Transverse colon (tissue), 4 donors: ENCODE measurements at regions not wholly inside any gene's neighbourhood (a gene's known extent, or its start where the extent isn't known, plus 50 kb on each side); places are given as distances from the start of the nearest gene placed in this dataset.
"Not testable (repeated sequence)": the region's sequence is repeated elsewhere in the genome, so short reads cannot be mapped to it uniquely, and the experiment has no call there.

Source experiments
- DNase-seq: peaks from one replicate; pipeline ENCODE4 v3.0.0-alpha.2; 2019
- H3K27ac ChIP-seq, 4 donors: fragments of 200-600 bp; sonication (generic); 2 replicates each; pipeline ENCODE4 v1.5.1; 2016 to 2018; ENCODE audit warnings: inconsistent platforms in 4 of 4
- H3K27me3 ChIP-seq: fragments of 200-600 bp; sonication (generic); 2 replicates; pipeline ENCODE4 v1.5.1; 2017; ENCODE audit warnings: inconsistent platforms
- H3K36me3 ChIP-seq, 4 donors: fragments of 200-600 bp; sonication (generic); 2 replicates each; pipeline ENCODE4 v1.5.1; 2017 to 2019; ENCODE audit warnings: inconsistent platforms in 4 of 4
- H3K4me1 ChIP-seq, 4 donors: fragments of 200-600 bp; sonication (generic); 2 replicates each; pipeline ENCODE4 v1.5.1; 2017 to 2020; ENCODE audit warnings: inconsistent platforms in 4 of 4
- H3K4me3 ChIP-seq, 4 donors: fragments of 200-600 bp; sonication (generic); 1 replicate in 1 of 4; 2 replicates in 3 of 4; pipeline versions ENCODE4 v1.5.1 to v1.6.1; 2017 to 2019; ENCODE audit warnings: inconsistent platforms in 4 of 4
- H3K9me3 ChIP-seq, 2 donors: fragments of 200-600 bp; sonication (generic); 2 replicates each; pipeline ENCODE4 v1.5.1; 2017 to 2019; ENCODE audit warnings: inconsistent platforms in 2 of 2
- CTCF ChIP-seq, 5 experiments: fragments of 200-600 bp in 3 of 5; fragments of 450-650 bp in 2 of 5; sonication (generic) in 3 of 5; IDR thresholded peaks; 1 replicate in 2 of 5; 2 replicates in 3 of 5; pipeline ENCODE4 v1.5.1; 2016 to 2017; ENCODE audit warnings: antibody characterized with exemption in 5 of 5, inconsistent platforms in 3 of 5, mild to moderate bottlenecking in 2 of 5, moderate library complexity in 1 of 5
- EP300 ChIP-seq: sonication (generic); formaldehyde crosslinking; IDR thresholded peaks from one replicate; pipeline ENCODE4 v1.6.1; 2017; ENCODE audit warnings: antibody characterized with exemption, low read depth
- POLR2A ChIP-seq: fragments of 450-650 bp; IDR thresholded peaks from one replicate; pipeline ENCODE4 v1.6.1; 2016; ENCODE audit warnings: antibody characterized with exemption, mild to moderate bottlenecking, moderate library complexity
- POLR2AphosphoS5 ChIP-seq, 3 donors: sonication (generic); formaldehyde crosslinking; IDR thresholded peaks; one replicate each; pipeline ENCODE4 v1.6.1; 2016; ENCODE audit warnings: antibody characterized with exemption in 3 of 3
- WGBS, 2 donors: methylation state at CpG; one replicate each; pipeline ENCODE4 v1.1.5; 2018; ENCODE audit warnings: low coverage in 1 of 2; 5-methylcytosine and 5-hydroxymethylcytosine counted together
- in situ Hi-C, 4 donors: fragments of 200-750 bp; cut with MboI; loops; one replicate each; pipeline versions ENCODE4 v1.15.0 to v1.15.1; 2017; ENCODE audit warnings: low sequenced_read_pairs in 3 of 4, low pct_ligation_motif_present in 1 of 4, low pct_unique_long_range_greater_than_20kb in 1 of 4
- intact Hi-C: fragments of 100-400 bp; cut with DNase I; formaldehyde crosslinking; loops from one replicate; pipeline ENCODE4 v1.15.1; 2023; ENCODE audit warnings: low total_unique reads

DNA sequence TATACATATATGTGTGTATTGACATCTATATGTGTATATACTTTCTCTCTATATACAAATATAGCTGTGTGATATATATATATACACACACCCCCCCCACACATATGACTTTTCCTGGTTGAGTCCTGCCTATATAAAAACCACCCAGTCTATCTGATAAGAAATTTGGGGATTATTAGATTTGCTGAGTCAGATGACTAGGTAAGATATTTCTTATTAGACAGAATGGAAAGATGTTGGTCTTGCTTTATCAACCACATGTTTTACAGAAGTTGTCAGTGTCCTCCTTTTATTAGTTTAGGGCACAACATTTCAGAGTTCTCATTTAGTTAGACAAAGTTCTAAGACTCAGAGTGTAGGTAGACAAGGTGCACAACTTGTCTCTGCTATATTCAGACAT is 953.3 kb downstream of the METTL15 start:
- no peaks in the 10 kb centered on the region for H3K27me3 ChIP-seq
- no peak for DNase-seq
- no peak overlapping the region for H3K4me3 ChIP-seq
- H3K27ac ChIP-seq = no peak overlapping the region
- H3K4me1 ChIP-seq = no peaks in the 10 kb centered on the region
- H3K36me3 ChIP-seq = no peaks in the 10 kb centered on the region
- TF ChIP-seq POLR2AphosphoS5 (IDR thresholded peaks at IDR 0.05) (no peak), POLR2A (no peak), CTCF (IDR thresholded peaks at IDR 0.05) (no peak), EP300 (no peak)
- intact Hi-C loops = no loop called here
- H3K9me3 ChIP-seq = no peaks in the 10 kb centered on the region
- in situ Hi-C loops = no loop called here

DNA sequence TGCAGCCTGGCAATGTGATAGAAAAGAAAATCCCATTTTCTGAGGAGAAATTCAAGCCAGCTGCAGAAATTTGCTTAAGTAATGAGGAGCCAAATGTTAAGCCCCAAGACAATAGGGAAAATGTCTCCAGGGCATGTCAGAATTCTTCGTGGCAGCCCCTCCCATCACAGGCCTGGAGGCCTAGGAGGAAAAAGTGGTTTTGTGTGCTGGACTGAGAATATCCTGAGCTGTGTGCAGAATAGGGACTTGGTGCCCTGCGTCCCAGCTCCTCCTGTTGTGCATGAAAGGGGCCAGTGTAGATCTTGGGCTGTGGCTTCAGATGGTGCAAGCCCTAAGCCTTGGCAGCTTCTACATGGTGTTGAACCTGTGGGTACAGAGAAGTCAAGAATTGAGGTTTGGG is 948.3 kb downstream of the METTL15 start:
- H3K27ac ChIP-seq, intact Hi-C loops, DNase-seq, H3K27me3 ChIP-seq, H3K4me3 ChIP-seq, in situ Hi-C loops, H3K4me1 ChIP-seq, H3K36me3 ChIP-seq, H3K9me3 ChIP-seq: not testable (repeated sequence)
- 33 to 68% methylated on average over 1 to 2 of the region's 2 CpGs for WGBS, 2 donors

GRCh38 chr11:29051935-29052334 is 943.7 kb downstream of the METTL15 start:
- WGBS, 2 donors = 87 to 100% methylated on average over 1 of the region's 1 CpG
- TF ChIP-seq CTCF (IDR thresholded peaks at IDR 0.05) (no peak), POLR2AphosphoS5 (IDR thresholded peaks at IDR 0.05) (no peak), EP300 (no peak), POLR2A (no peak)
- DNase-seq = no peak

GRCh38 chr11:29050962-29051361 is 942.8 kb downstream of the METTL15 start:
- H3K27me3 ChIP-seq, H3K27ac ChIP-seq, in situ Hi-C loops, intact Hi-C loops, H3K9me3 ChIP-seq, H3K4me3 ChIP-seq, H3K4me1 ChIP-seq, H3K36me3 ChIP-seq, DNase-seq: not testable (repeated sequence)
- WGBS, 2 donors = 89 to 100% methylated on average over 1 to 10 of the region's 11 CpGs

More at GRCh38 chr11:29051935-29052334, 943.7 kb downstream of the METTL15 start:
- Histone ChIP-seq H3K4me1 (no peaks in the 10 kb centered on the region), H3K4me3 (no peak overlapping the region), H3K9me3 (no peaks in the 10 kb centered on the region), H3K36me3 (no peaks in the 10 kb centered on the region), H3K27me3 (no peaks in the 10 kb centered on the region), H3K27ac (no peak overlapping the region)
- in situ Hi-C loops (no loop called here), intact Hi-C loops (no loop called here)

- Histone ChIP-seq H3K27ac (no peak overlapping the region), H3K4me3 (no peak overlapping the region), H3K27me3 (no peaks in the 10 kb centered on the region), H3K4me1 (no peaks in the 10 kb centered on the region), H3K9me3 (no peaks in the 10 kb centered on the region), H3K36me3 (no peaks in the 10 kb centered on the region)
- TF ChIP-seq EP300 = no peak
- TF ChIP-seq POLR2A = no peak
- no peak for TF ChIP-seq POLR2AphosphoS5 (IDR thresholded peaks at IDR 0.05)
- TF ChIP-seq CTCF (IDR thresholded peaks at IDR 0.05) = no peak
- no peak for DNase-seq
- intact Hi-C loops = no loop called here
- in situ Hi-C loops = loop anchor here in 1 of 4 donors (25.0 kb wide), 1 partner anchor 103 kb away; no protein-coding TSS in a partner anchor
Measured at GRCh38 chr11:29040489-29040888, 932.3 kb downstream of the METTL15 start.
